ENCODE measurements at regions not wholly inside any gene's neighbourhood (a gene's known extent, or its start where the extent isn't known, plus 50 kb on each side); places are given as distances from the start of the nearest gene placed in this dataset.

DNA sequence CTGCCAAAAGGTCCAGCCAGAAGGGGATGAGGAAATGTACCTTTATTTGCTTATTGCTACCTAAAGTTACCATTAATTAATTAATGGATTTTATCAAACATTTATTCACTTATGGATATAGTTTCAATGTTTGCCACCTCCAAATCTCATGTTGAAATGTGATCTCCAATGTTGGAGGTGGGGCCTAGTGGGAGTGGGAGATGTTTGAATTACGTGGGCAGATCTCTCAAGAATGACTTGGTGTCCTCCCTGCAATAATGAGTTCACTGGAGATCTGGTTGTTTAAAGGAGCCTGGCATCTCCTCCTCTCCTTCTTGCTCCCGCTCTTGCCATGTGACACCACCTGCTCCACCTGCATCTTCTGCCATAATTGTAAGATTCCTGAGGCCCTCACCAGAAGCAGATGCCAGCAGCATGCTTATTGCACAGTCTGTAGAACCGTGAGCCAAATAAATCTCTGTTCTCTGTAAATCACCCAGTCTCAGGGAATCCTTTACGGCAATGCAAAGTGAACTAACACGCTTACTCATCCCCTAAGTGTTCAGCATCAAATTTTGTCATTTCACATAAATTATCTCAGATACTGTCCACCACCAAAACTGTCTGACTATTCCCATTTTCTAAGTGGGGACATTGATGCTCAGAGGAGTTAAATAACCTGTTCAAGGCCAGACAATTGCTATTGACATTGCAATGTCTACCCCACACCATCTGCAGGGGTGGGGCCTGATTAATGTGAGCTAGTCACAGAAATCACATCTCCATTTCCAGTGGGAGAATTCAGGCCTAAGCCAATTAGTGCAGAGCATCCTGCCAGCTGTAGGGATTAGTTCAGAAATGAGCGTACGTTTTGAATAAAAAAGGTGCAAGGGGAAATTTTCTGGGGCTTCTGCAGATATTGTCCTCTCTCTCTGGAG, 51.6 kb upstream of the SYN3 start:
- no peak for DNase-seq (ENCODE audit: low read depth)
- TF ChIP-seq, protein P1, sequence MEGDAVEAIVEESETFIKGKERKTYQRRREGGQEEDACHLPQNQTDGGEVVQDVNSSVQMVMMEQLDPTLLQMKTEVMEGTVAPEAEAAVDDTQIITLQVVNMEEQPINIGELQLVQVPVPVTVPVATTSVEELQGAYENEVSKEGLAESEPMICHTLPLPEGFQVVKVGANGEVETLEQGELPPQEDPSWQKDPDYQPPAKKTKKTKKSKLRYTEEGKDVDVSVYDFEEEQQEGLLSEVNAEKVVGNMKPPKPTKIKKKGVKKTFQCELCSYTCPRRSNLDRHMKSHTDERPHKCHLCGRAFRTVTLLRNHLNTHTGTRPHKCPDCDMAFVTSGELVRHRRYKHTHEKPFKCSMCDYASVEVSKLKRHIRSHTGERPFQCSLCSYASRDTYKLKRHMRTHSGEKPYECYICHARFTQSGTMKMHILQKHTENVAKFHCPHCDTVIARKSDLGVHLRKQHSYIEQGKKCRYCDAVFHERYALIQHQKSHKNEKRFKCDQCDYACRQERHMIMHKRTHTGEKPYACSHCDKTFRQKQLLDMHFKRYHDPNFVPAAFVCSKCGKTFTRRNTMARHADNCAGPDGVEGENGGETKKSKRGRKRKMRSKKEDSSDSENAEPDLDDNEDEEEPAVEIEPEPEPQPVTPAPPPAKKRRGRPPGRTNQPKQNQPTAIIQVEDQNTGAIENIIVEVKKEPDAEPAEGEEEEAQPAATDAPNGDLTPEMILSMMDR (IDR thresholded peaks at IDR 0.05; ENCODE audit: low read depth, low read length, missing control alignments): no peak
- no peak overlapping the region for H3K4me3 ChIP-seq (ENCODE audit: low read depth, low read length)

DNA sequence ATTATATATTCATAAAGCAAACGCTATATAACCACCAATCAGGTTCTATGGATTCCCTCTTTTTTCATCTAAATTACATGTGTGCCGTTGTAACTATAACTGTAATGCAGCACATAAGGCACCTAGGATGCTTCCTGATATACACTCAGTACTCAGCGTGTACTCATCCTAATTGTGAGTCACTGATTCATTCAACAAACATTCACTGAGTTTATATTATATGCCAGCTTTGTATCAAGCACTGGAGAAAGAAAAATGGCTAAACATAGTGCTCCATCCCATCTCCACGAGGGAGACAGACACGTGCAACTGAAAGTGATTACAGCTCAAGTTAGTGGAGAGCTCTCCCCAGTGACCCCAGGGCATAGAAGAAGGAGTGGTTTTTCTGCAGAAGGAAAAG, 49.9 kb upstream of the SYN3 start:
- DNase-seq (ENCODE audit: low read depth): no peak
- no peak overlapping the region for H3K4me3 ChIP-seq (ENCODE audit: low read depth, low read length)
- TF ChIP-seq, protein P1 (IDR thresholded peaks at IDR 0.05; ENCODE audit: low read depth, low read length, missing control alignments): no peak

Data from GM12864 (cell line).